GM10266 (cell line): ENCODE measurements at regions not wholly inside any gene's neighbourhood (a gene's known extent, or its start where the extent isn't known, plus 50 kb on each side); places are given as distances from the start of the nearest gene placed in this dataset.

Experiments used
- DNase-seq: peaks from one replicate; pipeline ENCODE4 v3.0.0; 2012; ENCODE audit errors: extremely low spot score
- TF ChIP-seq, protein P1 (sequence below): IDR thresholded peaks from 2 replicates; pipeline ENCODE4 v1.5.1; 2012; ENCODE audit warnings: mild to moderate bottlenecking, low read depth; ENCODE audit not compliant: control insufficient read depth, insufficient read depth; ENCODE audit errors: missing control alignments

DNA sequence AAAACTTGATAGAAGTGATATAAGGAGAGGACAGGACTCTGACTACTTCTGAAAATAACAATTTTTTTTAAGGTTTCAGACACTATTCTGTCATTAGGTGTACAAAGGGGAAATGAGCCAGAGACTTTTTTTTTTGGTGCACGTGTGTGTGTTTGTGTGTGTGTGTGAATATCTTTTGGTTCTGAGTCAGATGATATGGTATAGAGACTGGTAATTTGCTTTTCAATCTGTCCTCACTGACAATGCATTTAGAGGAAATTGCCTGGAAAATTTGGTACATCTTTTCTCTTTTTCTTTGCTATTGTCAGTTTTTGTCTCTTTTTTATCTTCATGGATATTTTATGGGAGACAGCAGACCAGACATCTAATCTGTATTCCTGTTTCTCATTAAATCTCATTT lies 59.3 kb downstream of the DDIT4L start:
- no peak for DNase-seq
- TF ChIP-seq, protein P1, sequence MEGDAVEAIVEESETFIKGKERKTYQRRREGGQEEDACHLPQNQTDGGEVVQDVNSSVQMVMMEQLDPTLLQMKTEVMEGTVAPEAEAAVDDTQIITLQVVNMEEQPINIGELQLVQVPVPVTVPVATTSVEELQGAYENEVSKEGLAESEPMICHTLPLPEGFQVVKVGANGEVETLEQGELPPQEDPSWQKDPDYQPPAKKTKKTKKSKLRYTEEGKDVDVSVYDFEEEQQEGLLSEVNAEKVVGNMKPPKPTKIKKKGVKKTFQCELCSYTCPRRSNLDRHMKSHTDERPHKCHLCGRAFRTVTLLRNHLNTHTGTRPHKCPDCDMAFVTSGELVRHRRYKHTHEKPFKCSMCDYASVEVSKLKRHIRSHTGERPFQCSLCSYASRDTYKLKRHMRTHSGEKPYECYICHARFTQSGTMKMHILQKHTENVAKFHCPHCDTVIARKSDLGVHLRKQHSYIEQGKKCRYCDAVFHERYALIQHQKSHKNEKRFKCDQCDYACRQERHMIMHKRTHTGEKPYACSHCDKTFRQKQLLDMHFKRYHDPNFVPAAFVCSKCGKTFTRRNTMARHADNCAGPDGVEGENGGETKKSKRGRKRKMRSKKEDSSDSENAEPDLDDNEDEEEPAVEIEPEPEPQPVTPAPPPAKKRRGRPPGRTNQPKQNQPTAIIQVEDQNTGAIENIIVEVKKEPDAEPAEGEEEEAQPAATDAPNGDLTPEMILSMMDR = no peak

DNA sequence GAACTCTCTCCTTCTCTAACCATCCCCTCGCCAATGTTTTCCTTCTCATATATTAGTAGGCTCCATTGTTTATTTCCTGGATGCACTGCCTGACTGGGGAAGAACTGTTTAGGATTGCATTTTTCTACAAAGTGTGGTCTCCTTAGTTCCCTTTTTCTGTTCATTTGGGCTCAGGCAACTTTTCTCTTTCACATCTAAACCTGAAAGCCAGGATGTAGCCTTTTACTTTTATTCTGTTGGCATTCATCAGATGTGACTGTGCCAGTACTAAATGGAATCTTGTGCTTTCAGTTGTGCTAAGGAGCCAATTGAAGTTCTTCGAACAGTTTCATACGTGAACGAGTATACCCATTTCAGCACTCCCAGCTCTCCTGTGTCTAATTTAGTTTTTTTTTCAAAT lies 59.8 kb downstream of the DDIT4L start:
- DNase-seq = no peak
- TF ChIP-seq, protein P1 = no peak

DNA sequence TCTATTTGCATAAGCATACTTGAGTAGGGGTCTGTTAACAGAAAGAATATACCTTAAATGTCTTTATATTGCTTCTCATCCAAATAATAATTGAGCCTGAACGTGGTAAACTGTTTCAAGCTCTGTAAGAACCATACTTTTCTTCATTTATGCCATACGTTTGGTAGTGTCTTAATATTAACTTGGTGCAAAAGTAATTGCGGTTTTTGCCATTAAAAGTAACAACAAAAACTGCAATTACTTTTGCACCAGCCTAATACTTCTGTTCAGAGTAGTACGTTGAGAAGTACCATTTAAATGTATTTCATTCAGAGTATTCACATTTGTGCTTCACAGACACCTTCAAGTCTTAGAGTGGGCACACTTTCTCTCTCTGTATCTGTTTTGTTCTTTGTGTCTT lies 60.5 kb downstream of the DDIT4L start:
- DNase-seq = no peak
- TF ChIP-seq, protein P1 = no peak

DNA sequence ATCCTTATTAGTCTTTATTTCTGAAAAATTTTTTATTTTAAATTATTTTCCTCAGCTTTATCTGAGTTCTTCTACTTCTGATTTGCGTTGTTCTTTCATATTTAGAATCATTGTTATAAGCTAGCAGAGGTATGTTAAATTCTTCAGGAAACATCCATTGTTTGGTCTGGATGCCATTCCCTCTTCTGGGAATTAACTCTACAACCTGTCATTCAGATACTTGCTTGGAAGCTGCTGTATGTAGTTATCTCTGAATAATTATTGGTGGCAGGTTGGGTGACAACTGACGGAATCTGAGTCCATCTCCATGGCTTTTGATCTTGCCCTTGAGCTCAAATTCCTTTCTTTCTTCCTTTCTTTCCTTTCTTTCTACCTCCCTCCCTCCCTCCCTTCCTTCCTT lies 61.9 kb downstream of the DDIT4L start:
- DNase-seq = no peak
- TF ChIP-seq, protein P1 = no peak

DNA sequence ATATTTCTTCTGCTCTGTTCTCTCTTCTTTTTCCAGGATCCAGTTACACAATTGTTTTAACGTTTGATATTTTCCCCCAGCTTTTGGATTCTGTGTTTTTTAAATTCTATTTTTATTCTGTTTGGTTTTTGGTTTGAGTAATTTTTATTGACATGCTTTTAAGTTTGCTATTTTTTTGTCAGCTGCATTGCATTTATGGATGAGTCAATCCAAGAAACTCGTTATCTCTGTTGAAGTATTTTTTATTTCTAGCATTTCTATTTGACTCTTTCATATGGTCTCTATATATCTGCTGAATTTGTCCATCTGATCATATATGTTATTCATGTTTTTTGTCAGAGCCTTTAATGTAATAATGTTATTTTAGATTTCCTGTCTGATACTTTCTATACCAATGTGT lies 65.6 kb downstream of the DDIT4L start:
- no peak for DNase-seq
- TF ChIP-seq, protein P1 = no peak

DNA sequence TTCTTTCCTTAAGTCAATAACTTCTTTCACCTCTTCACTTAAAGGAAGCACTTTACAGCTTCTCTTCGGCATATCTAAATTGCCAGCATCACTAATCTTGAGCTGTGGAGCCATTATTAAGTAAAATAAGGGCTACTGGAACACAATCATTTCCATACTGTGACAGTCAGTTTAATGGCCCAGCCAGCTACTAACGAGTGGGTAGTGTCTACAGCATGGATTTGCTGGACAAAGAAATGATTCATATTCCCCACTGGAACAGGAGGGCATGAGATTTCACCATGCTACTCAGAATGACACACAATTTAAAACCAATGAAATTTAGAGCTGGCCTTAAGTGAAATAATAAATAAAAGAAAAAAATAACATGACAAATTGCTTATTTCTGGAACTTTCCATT lies 72.1 kb downstream of the DDIT4L start:
- TF ChIP-seq, protein P1 = no peak
- no peak for DNase-seq

DNA sequence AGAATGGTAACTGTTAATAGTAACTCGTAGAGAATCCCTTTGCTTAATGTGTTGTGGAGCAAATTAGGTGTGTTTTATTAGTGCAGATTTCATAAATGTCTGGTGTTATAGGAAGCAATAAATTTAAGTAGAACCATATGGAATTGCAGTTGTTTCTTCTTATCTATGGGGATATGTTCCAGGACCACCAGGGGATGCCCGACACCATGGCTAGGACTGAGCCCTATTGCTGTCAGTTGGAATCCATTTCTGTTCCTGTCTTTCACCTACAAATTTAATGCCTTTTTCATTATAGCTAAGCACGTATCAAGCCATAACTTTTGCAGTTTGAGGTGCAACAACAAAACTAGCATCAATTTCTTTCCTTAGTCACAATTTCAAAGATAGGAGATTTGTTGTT lies 72.5 kb downstream of the DDIT4L start:
- TF ChIP-seq, protein P1 = no peak
- DNase-seq = no peak

DNA sequence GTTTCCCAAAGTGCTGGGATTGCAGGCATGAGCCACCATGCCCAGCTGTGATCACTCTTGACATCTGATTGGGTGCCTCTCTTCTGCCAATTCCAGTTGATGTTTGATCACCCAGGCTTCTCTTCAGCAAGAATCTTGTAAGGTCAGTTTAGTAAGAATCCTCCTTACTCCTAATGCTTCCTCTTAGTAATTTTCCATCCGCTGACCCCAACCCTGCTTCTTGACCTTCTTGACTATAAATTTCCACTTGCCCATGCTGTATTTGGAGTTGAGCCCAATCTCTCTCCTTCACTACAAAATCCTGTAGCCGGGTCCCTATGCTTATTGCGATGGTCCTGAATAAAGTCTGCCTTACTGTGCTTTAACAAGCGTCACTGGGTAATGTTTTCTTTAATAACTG lies 75.4 kb downstream of the DDIT4L start:
- TF ChIP-seq, protein P1 = no peak
- no peak for DNase-seq
